DND-41 (cell line): ENCODE measurements at regions not wholly inside any gene's neighbourhood (a gene's known extent, or its start where the extent isn't known, plus 50 kb on each side); places are given as distances from the start of the nearest gene placed in this dataset.

ENCODE experiments used
- ATAC-seq: fragments of 200-7000 bp; cut with Tn5 transposase; 3 replicates; pipeline ENCODE4 v1.9.1; 2021; ENCODE audit warnings: low read depth; ENCODE audit not compliant: insufficient read depth
- DNase-seq: peaks from one replicate; pipeline ENCODE4 v3.0.0-alpha.2; 2020
- H2AFZ ChIP-seq: 2 replicates; pipeline ENCODE4 v1.6.0; 2012; ENCODE audit warnings: low read depth, low read length
- H3K27ac ChIP-seq: 2 replicates; pipeline ENCODE4 v1.5.1; 2012; ENCODE audit warnings: low read length, inconsistent platforms
- H3K27me3 ChIP-seq: fragments of 200-600 bp; sonication (generic); 2 replicates; pipeline ENCODE4 v1.6.0; 2012; ENCODE audit warnings: low read length, mild to moderate bottlenecking, inconsistent platforms; ENCODE audit not compliant: insufficient read depth, poor library complexity
- H3K36me3 ChIP-seq: 2 replicates; pipeline ENCODE4 v1.5.1; 2012; ENCODE audit warnings: low read length, inconsistent platforms; ENCODE audit not compliant: insufficient read depth
- H3K4me1 ChIP-seq: 2 replicates; pipeline ENCODE4 v1.5.1; 2012; ENCODE audit warnings: mild to moderate bottlenecking, low read length; ENCODE audit not compliant: insufficient read depth
- H3K4me2 ChIP-seq: 2 replicates; pipeline ENCODE4 v1.6.0; 2012; ENCODE audit warnings: mild to moderate bottlenecking, moderate library complexity, low read length, inconsistent platforms; ENCODE audit not compliant: insufficient read depth
- H3K4me3 ChIP-seq, 2 experiments: fragments of 200-600 bp in 1 of 2; shearing (Covaris generic) in 1 of 2; 2 replicates each; pipeline ENCODE4 v1.5.1; 2012 to 2016; ENCODE audit warnings: inconsistent platforms in 2 of 2, low read length in 2 of 2, mild to moderate bottlenecking in 2 of 2, low read depth in 1 of 2, moderate library complexity in 1 of 2
- H3K79me2 ChIP-seq: 2 replicates; pipeline ENCODE4 v1.6.0; 2012; ENCODE audit warnings: low read length, inconsistent platforms; ENCODE audit not compliant: insufficient read depth
- H3K9ac ChIP-seq: 2 replicates; pipeline ENCODE4 v1.6.0; 2012; ENCODE audit warnings: low read depth, mild to moderate bottlenecking, inconsistent platforms, low read length, moderate library complexity
- H3K9me3 ChIP-seq: 2 replicates; pipeline ENCODE4 v1.5.1; 2012; ENCODE audit warnings: low read length, moderate library complexity, mild to moderate bottlenecking, inconsistent platforms; ENCODE audit not compliant: insufficient read depth, severe bottlenecking
- H4K20me1 ChIP-seq: 2 replicates; pipeline ENCODE4 v1.6.0; 2012; ENCODE audit warnings: low read length; ENCODE audit not compliant: insufficient read depth
- CTCF ChIP-seq: IDR thresholded peaks from 2 replicates; pipeline ENCODE4 v1.5.1; 2012; ENCODE audit warnings: borderline replicate concordance, low read length, moderate library complexity, mild to moderate bottlenecking; ENCODE audit not compliant: poor library complexity, severe bottlenecking; ENCODE audit errors: extremely low read depth
- EZH2 ChIP-seq: IDR thresholded peaks from 3 replicates; pipeline ENCODE4 v1.6.1; 2012; ENCODE audit warnings: borderline replicate concordance, low read depth, mild to moderate bottlenecking, moderate library complexity, low read length, inconsistent platforms; ENCODE audit not compliant: severe bottlenecking

- H3K4me1 ChIP-seq: peaks cover 18% of the 10 kb centered on the region
- H3K4me2 ChIP-seq: no peak overlapping the region
- DNase-seq (no peak), ATAC-seq (no peak)
- H2AFZ ChIP-seq: no peak overlapping the region
- no peak overlapping the region for H3K4me3 ChIP-seq
- no peaks in the 10 kb centered on the region for H3K27me3 ChIP-seq
- no peaks in the 10 kb centered on the region for H3K36me3 ChIP-seq
- no peaks in the 10 kb centered on the region for H4K20me1 ChIP-seq
- H3K9me3 ChIP-seq: no peaks in the 10 kb centered on the region
- TF ChIP-seq CTCF (no peak), EZH2 (no peak)
- H3K27ac ChIP-seq: no peak overlapping the region
- H3K9ac ChIP-seq: no peak overlapping the region
- no peaks in the 10 kb centered on the region for H3K79me2 ChIP-seq
Observed at GRCh38 chr5:40376566-40376965, 303.1 kb upstream of the PTGER4 start.

GRCh38 chr5:40374853-40375252 is 304.9 kb upstream of the PTGER4 start:
- Histone ChIP-seq H3K36me3 (no peaks in the 10 kb centered on the region), H2AFZ (no peak overlapping the region), H3K9ac (no peak overlapping the region), H3K4me1 (peaks cover 18% of the 10 kb centered on the region), H4K20me1 (no peaks in the 10 kb centered on the region), H3K79me2 (no peaks in the 10 kb centered on the region), H3K4me3 (no peak overlapping the region), H3K27ac (no peak overlapping the region), H3K27me3 (no peaks in the 10 kb centered on the region), H3K9me3 (no peaks in the 10 kb centered on the region), H3K4me2 (no peak overlapping the region)
- no peak for ATAC-seq
- DNase-seq: no peak
- TF ChIP-seq CTCF (no peak), EZH2 (no peak)

GRCh38 chr5:40368200-40368599 is 311.5 kb upstream of the PTGER4 start:
- Histone ChIP-seq H3K9me3 (peaks cover 5% of the 10 kb centered on the region), H3K36me3 (no peaks in the 10 kb centered on the region), H4K20me1 (no peaks in the 10 kb centered on the region), H3K9ac (no peak overlapping the region), H3K27ac (no peak overlapping the region), H3K27me3 (no peaks in the 10 kb centered on the region), H3K4me2 (no peak overlapping the region), H3K79me2 (no peaks in the 10 kb centered on the region), H3K4me3 (no peak overlapping the region), H2AFZ (no peak overlapping the region), H3K4me1 (no peaks in the 10 kb centered on the region)
- no peak for DNase-seq
- no peak for ATAC-seq
- TF ChIP-seq EZH2 (no peak), CTCF (no peak)

- peak; percentile 23 for TF ChIP-seq CTCF
- no peak for TF ChIP-seq EZH2
- ATAC-seq: no peak
- Histone ChIP-seq H3K79me2 (no peaks in the 10 kb centered on the region), H2AFZ (no peak overlapping the region), H3K4me3 (no peak overlapping the region), H3K27me3 (no peaks in the 10 kb centered on the region), H3K9ac (no peak overlapping the region), H4K20me1 (no peaks in the 10 kb centered on the region), H3K9me3 (peaks cover 8% of the 10 kb centered on the region), H3K4me2 (no peak overlapping the region), H3K4me1 (no peaks in the 10 kb centered on the region), H3K36me3 (no peaks in the 10 kb centered on the region), H3K27ac (no peak overlapping the region)
- DNase-seq: no peak
Observed at GRCh38 chr5:40367255-40367654, 312.5 kb upstream of the PTGER4 start.
